ENCODE measurements at regions not wholly inside any gene's neighbourhood (a gene's known extent, or its start where the extent isn't known, plus 50 kb on each side); places are given as distances from the start of the nearest gene placed in this dataset.

DNA sequence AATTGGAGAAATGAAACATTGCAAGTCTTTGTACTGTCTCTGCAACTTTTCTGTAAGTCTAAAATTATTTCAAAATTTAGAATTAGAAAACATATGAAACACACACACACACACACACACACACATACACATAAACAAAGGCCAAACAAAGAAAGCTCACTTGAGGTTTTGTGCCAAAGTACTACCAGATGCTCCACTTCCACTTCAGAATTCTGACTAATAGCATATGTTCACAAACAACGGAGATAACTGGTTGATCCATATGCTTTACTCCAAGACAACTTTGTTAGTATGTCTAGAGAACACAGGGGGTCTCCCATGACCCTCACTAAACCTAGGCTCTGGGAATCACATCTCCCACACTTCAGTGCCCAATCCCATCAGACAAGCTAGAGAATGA is 133.8 kb upstream of the CLEC14A start:
- H2BK12ac ChIP-seq (ENCODE audit: low read depth, low read length), result no peak overlapping the region
- H3K27me3 ChIP-seq (replicated peaks in 1 of 4; ENCODE audit: control insufficient read depth in 3 of 4, extremely low read depth in 1 of 4, insufficient read depth in 3 of 4, low read length in 3 of 4), result no peaks in the 10 kb centered on the region
- no peak overlapping the region for H2AK5ac ChIP-seq (ENCODE audit: low read depth, low read length)
- H2BK5ac ChIP-seq (ENCODE audit: low read depth, low read length), result no peak overlapping the region
- no peak overlapping the region for H4K5ac ChIP-seq (ENCODE audit: insufficient read length, low read depth, low read length)
- FAIRE-seq, result no peak
- no peaks in the 10 kb centered on the region for H3K79me2 ChIP-seq (ENCODE audit: control insufficient read depth in 1 of 2, insufficient read depth in 2 of 2, low read length in 2 of 2)
- no peaks in the 10 kb centered on the region for H3K4me1 ChIP-seq (replicated peaks in 1 of 4; ENCODE audit: control insufficient read depth in 3 of 4, insufficient read depth in 4 of 4, low read length in 3 of 4)
- H3K27ac ChIP-seq (ENCODE audit: low read depth, low read length), result no peak overlapping the region
- no peak for DNase-seq (ENCODE audit: low read depth in 1 of 2, low spot score in 2 of 2)
- no peak overlapping the region for H3K23ac ChIP-seq (ENCODE audit: insufficient read length)
- no peak overlapping the region for H4K91ac ChIP-seq (replicated peaks; ENCODE audit: insufficient read length, low read length)
- no peak overlapping the region for H2AFZ ChIP-seq (ENCODE audit: low read length)
- H4K8ac ChIP-seq (ENCODE audit: extremely low read depth, insufficient read depth, low read length), result no peak overlapping the region
- H2BK120ac ChIP-seq (replicated peaks; ENCODE audit: low read depth, low read length), result no peak overlapping the region
- H3K79me1 ChIP-seq (ENCODE audit: low read depth, low read length), result no peaks in the 10 kb centered on the region
- no peaks in the 10 kb centered on the region for H3K9me3 ChIP-seq (ENCODE audit: insufficient read depth in 2 of 2, low read depth in 1 of 2, low read length in 1 of 2)
- 89% methylated on average over 1 of the region's 1 CpG; no CpG with 5 or more reads in 1 of the 2 experiments for WGBS, 2 experiments (ENCODE audit: extremely low coverage in 1 of 2, insufficient coverage in 1 of 2, insufficient read length in 1 of 2, insufficient replicate concordance in 2 of 2, low coverage in 1 of 2, low lambda C conversion rate in 2 of 2, missing lambda C conversion rate in 1 of 2)
- ChIA-PET POLR2A (ENCODE audit: partially characterized antibody) (no interaction called here), CTCF (ENCODE audit: partially characterized antibody) (interaction anchor here (1.0 to 1.1 kb wide), 2 partner anchors 10 to 176 kb away, joined by 3 to 4 read pairs; no protein-coding TSS in a partner anchor)
- H3K23me2 ChIP-seq (ENCODE audit: low read depth, low read length), result no peaks in the 10 kb centered on the region; the same call in 1 of the 2 replicates
- H3K4me3 ChIP-seq (ENCODE audit: extremely low read depth in 1 of 4, insufficient read depth in 2 of 4, low read depth in 3 of 4, low read length in 4 of 4), result no peak overlapping the region
- H4K20me1 ChIP-seq (replicated peaks in 1 of 2; ENCODE audit: control insufficient read depth in 1 of 2, insufficient read depth in 2 of 2, low read length in 2 of 2), result no peaks in the 10 kb centered on the region
- peak overlapping the region; percentile 33 for H3K56ac ChIP-seq (replicated peaks; ENCODE audit: insufficient read length, low read depth, low read length)
- no peak overlapping the region for H3K4ac ChIP-seq (replicated peaks; ENCODE audit: insufficient read length, low read depth, low read length)
- no peak overlapping the region for H3K18ac ChIP-seq (ENCODE audit: extremely low read depth, low read length)
- H2BK20ac ChIP-seq (ENCODE audit: low read length), result no peak overlapping the region
- H2BK15ac ChIP-seq (ENCODE audit: low read length), result no peak overlapping the region
- H3K4me2 ChIP-seq (ENCODE audit: insufficient read depth in 1 of 2, low read depth in 2 of 2, low read length in 2 of 2), result no peak overlapping the region
- no peaks in the 10 kb centered on the region for H3K36me3 ChIP-seq (ENCODE audit: control insufficient read depth in 2 of 4, insufficient read depth in 4 of 4, low read length in 3 of 4)
- no peak overlapping the region for H3K9ac ChIP-seq (replicated peaks in 1 of 4; ENCODE audit: extremely low read depth in 1 of 4, low read depth in 3 of 4, low read length in 3 of 4)
- H3K14ac ChIP-seq (ENCODE audit: insufficient read length), result no peak overlapping the region
- no peak for TF ChIP-seq NANOG (IDR thresholded peaks at IDR 0.05; ENCODE audit: insufficient read depth, low read depth, low read length, poor library complexity, severe bottlenecking)
- TF ChIP-seq CTBP2 (IDR thresholded peaks at IDR 0.05; ENCODE audit: borderline replicate concordance, insufficient read depth, insufficient read length, low read length), result no peak
- no peak for TF ChIP-seq NRF1 (IDR thresholded peaks at IDR 0.05; ENCODE audit: low read depth, low read length)
- no peak for TF ChIP-seq POU5F1 (IDR thresholded peaks at IDR 0.05; ENCODE audit: low read depth, low read length)
- TF ChIP-seq KDM4A (IDR thresholded peaks at IDR 0.05; ENCODE audit: low read depth, low read length, severe bottlenecking), result no peak
- TF ChIP-seq, protein P1, sequence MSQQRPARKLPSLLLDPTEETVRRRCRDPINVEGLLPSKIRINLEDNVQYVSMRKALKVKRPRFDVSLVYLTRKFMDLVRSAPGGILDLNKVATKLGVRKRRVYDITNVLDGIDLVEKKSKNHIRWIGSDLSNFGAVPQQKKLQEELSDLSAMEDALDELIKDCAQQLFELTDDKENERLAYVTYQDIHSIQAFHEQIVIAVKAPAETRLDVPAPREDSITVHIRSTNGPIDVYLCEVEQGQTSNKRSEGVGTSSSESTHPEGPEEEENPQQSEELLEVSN (IDR thresholded peaks at IDR 0.05), result no peak
- no peak for TF ChIP-seq KDM1A (IDR thresholded peaks at IDR 0.05; ENCODE audit: borderline replicate concordance, low read length)
- no peak for TF ChIP-seq SIN3A (conservative IDR thresholded peaks at IDR 0.05 in 1 of 2, IDR thresholded peaks at IDR 0.05 in 1 of 2; ENCODE audit: low read depth in 1 of 2, low read length in 2 of 2)
- TF ChIP-seq ZNF274 (IDR thresholded peaks at IDR 0.05; ENCODE audit: borderline replicate concordance, extremely low read depth, low read length), result no peak
- no peak for TF ChIP-seq JUND (IDR thresholded peaks at IDR 0.05; ENCODE audit: low read length)
- TF ChIP-seq, protein P2, sequence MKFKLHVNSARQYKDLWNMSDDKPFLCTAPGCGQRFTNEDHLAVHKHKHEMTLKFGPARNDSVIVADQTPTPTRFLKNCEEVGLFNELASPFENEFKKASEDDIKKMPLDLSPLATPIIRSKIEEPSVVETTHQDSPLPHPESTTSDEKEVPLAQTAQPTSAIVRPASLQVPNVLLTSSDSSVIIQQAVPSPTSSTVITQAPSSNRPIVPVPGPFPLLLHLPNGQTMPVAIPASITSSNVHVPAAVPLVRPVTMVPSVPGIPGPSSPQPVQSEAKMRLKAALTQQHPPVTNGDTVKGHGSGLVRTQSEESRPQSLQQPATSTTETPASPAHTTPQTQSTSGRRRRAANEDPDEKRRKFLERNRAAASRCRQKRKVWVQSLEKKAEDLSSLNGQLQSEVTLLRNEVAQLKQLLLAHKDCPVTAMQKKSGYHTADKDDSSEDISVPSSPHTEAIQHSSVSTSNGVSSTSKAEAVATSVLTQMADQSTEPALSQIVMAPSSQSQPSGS (IDR thresholded peaks at IDR 0.05; ENCODE audit: low read length), result no peak
- TF ChIP-seq MAFK (IDR thresholded peaks at IDR 0.05; ENCODE audit: low read depth, low read length), result no peak

Measured in H1 (cell line).